Lung (tissue), 11 donors: ENCODE measurements at regions not wholly inside any gene's neighbourhood (a gene's known extent, or its start where the extent isn't known, plus 50 kb on each side); places are given as distances from the start of the nearest gene placed in this dataset.

ENCODE experiments used
- ATAC-seq: fragments of 200-7000 bp; cut with Tn5 transposase; one replicate; pipeline ENCODE4 v1.9.1; 2020; ENCODE audit warnings: moderate number of reproducible peaks; ENCODE audit not compliant: insufficient read depth, low FRiP score
- DNase-seq, 3 donors: peaks; one replicate each; pipeline ENCODE4 v3.0.0-alpha.2; 2013 to 2017
- H3K27ac ChIP-seq, 2 donors: one replicate each; pipeline ENCODE4 v1.5.1; 2013; ENCODE audit warnings: mild to moderate bottlenecking in 2 of 2, moderate library complexity in 2 of 2, control low read depth in 1 of 2, inconsistent platforms in 1 of 2, low read depth in 1 of 2, low read length in 1 of 2
- H3K27me3 ChIP-seq, 3 donors: one replicate each; pipeline ENCODE4 v1.5.1; 2013; ENCODE audit warnings: low read length in 2 of 3; ENCODE audit not compliant: control insufficient read depth in 3 of 3, insufficient read depth in 3 of 3
- H3K36me3 ChIP-seq, 4 donors: one replicate each; pipeline ENCODE4 v1.5.1; 2013; ENCODE audit warnings: low read length in 4 of 4, mild to moderate bottlenecking in 1 of 4, moderate library complexity in 1 of 4; ENCODE audit not compliant: control insufficient read depth in 4 of 4, insufficient read depth in 4 of 4
- H3K4me1 ChIP-seq, 5 donors: one replicate each; pipeline ENCODE4 v1.5.1; 2013; ENCODE audit warnings: low read length in 5 of 5, mild to moderate bottlenecking in 2 of 5, moderate library complexity in 1 of 5; ENCODE audit not compliant: control insufficient read depth in 5 of 5, insufficient read depth in 5 of 5
- H3K4me3 ChIP-seq: one replicate; pipeline ENCODE4 v1.5.1; 2013; ENCODE audit warnings: mild to moderate bottlenecking, control low read depth, moderate library complexity
- H3K9ac ChIP-seq, 2 donors: one replicate each; pipeline ENCODE4 v1.5.1; 2013; ENCODE audit warnings: low read length in 2 of 2, control low read depth in 1 of 2; ENCODE audit not compliant: insufficient read depth in 1 of 2
- H3K9me3 ChIP-seq, 4 donors: one replicate each; pipeline ENCODE4 v1.5.1; 2013; ENCODE audit warnings: low read length in 3 of 4, mild to moderate bottlenecking in 1 of 4, moderate library complexity in 1 of 4; ENCODE audit not compliant: control insufficient read depth in 4 of 4, insufficient read depth in 3 of 4
- CTCF ChIP-seq: IDR thresholded peaks from 2 replicates; pipeline ENCODE4 v1.5.1; 2012; ENCODE audit warnings: mild to moderate bottlenecking; ENCODE audit errors: control extremely low read depth, extremely low read depth
- WGBS, 2 donors: extraction: QIAGEN DNeasy Blood & Tissue Kit; methylation state at CpG; one replicate each; pipeline ENCODE4 v1.1.7; 2013; 5-methylcytosine and 5-hydroxymethylcytosine counted together
- donor health status: control.
- donor health status: control.
- donor health status: Bipolar disorder and iron deficiency.
- donor health status: healthy.
- donor health status: DM: yes; HTN: yes; CAD: no.

- no peaks in the 10 kb centered on the region for H3K36me3 ChIP-seq
- 66 to 80% methylated on average over 3 of the region's 3 CpGs for WGBS, 2 donors
- no peak overlapping the region for H3K4me3 ChIP-seq
- DNase-seq (no peak), ATAC-seq (no peak)
- H3K27ac ChIP-seq = peak overlapping the region in 1 of 2 donors; percentile 33
- H3K27me3 ChIP-seq = no peaks in the 10 kb centered on the region
- no peak overlapping the region for H3K9ac ChIP-seq
- TF ChIP-seq CTCF = no peak
- no peaks in the 10 kb centered on the region for H3K4me1 ChIP-seq
- H3K9me3 ChIP-seq = peaks cover 0 to 1% (median 0%) of the 10 kb centered on the region in 4 donors
Measured at GRCh38 chr12:28925719-28926376, 223.2 kb upstream of the FAR2 start.

- no peaks in the 10 kb centered on the region for H3K4me1 ChIP-seq
- H3K27me3 ChIP-seq = no peaks in the 10 kb centered on the region
- WGBS, 2 donors = 95 to 97% methylated on average over 2 of the region's 2 CpGs
- no peak overlapping the region for H3K9ac ChIP-seq
- ATAC-seq (no peak), DNase-seq (no peak)
- no peak for TF ChIP-seq CTCF
- H3K9me3 ChIP-seq = peaks cover 0 to 1% (median 0%) of the 10 kb centered on the region in 4 donors
- no peaks in the 10 kb centered on the region for H3K36me3 ChIP-seq
- no peak overlapping the region for H3K4me3 ChIP-seq
- no peak overlapping the region for H3K27ac ChIP-seq
Measured at GRCh38 chr12:28930704-28931103, 218.4 kb upstream of the FAR2 start.

GRCh38 chr12:28933176-28933575 is 215.9 kb upstream of the FAR2 start:
- peaks cover 0 to 1% (median 0%) of the 10 kb centered on the region in 4 donors for H3K9me3 ChIP-seq
- H3K4me3 ChIP-seq = no peak overlapping the region
- no peak overlapping the region for H3K9ac ChIP-seq
- no peak overlapping the region for H3K27ac ChIP-seq
- DNase-seq = no peak
- WGBS, 2 donors = 76 to 90% methylated on average over 1 of the region's 1 CpG
- ATAC-seq = no peak
- no peaks in the 10 kb centered on the region for H3K27me3 ChIP-seq
- TF ChIP-seq CTCF = no peak
- H3K36me3 ChIP-seq = no peaks in the 10 kb centered on the region
- no peaks in the 10 kb centered on the region for H3K4me1 ChIP-seq

GRCh38 chr12:28933864-28934527 is 215.1 kb upstream of the FAR2 start:
- DNase-seq (no peak), ATAC-seq (no peak)
- no peaks in the 10 kb centered on the region for H3K36me3 ChIP-seq
- TF ChIP-seq CTCF = no peak
- H3K4me3 ChIP-seq = no peak overlapping the region
- H3K4me1 ChIP-seq = no peaks in the 10 kb centered on the region
- WGBS, 2 donors = 77 to 86% methylated on average over 8 of the region's 8 CpGs
- H3K27me3 ChIP-seq = no peaks in the 10 kb centered on the region
- no peaks in the 10 kb centered on the region for H3K9me3 ChIP-seq
- no peak overlapping the region for H3K9ac ChIP-seq
- no peak overlapping the region for H3K27ac ChIP-seq
